NCI-H2107 (cell line): ENCODE measurements at regions not wholly inside any gene's neighbourhood (a gene's known extent, or its start where the extent isn't known, plus 50 kb on each side); places are given as distances from the start of the nearest gene placed in this dataset.

Source experiments
- DNase-seq: peaks from one replicate; lab custom pipeline; 2025; lab: John Stamatoyannopoulos, UW

GRCh38 chr11:15379483-15379882 is 264.8 kb downstream of the INSC start:
- no peak for DNase-seq

DNA sequence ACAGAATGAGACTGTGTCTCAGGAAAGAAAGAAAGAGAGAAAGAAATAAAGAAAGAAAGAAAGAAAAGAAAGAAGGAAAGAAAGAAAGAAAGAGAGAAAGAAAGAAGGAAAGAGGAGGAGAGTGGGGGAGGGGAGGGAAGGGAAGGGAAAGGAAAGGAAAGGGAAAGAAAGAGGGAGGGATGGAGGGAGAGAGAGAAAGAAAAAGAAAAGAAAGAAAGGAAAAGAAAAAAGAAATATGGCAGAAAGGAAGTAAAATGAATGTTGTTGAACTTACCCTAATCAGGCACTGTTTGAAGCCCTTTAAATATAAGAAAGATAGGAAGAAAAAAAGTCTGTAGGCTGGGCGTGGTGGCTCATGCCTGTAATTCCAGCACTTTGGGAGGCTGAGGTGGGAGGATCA is 276.1 kb downstream of the INSC start:
- no peak for DNase-seq

DNA sequence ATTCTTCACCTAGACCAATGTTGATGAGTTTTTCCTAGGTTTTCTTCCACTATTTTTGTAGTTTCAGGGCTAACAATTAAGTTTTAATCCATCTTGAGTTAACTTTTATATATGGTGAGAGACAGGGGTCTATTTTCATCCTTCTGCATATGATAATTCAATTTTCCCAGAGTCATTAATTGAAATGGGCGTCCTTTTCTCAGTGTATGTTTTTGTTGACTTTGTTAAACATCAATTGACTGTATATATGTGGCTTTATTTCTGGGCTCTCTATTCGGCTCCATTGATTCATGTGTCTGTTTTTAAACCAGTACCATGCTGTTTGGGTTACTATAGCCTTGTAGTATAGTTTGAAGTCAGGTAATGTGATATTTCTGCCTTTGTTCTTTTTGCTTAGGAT is 282.1 kb downstream of the INSC start:
- DNase-seq = no peak

GRCh38 chr11:15406851-15407351 is 292.2 kb downstream of the INSC start:
- DNase-seq = no peak

DNA sequence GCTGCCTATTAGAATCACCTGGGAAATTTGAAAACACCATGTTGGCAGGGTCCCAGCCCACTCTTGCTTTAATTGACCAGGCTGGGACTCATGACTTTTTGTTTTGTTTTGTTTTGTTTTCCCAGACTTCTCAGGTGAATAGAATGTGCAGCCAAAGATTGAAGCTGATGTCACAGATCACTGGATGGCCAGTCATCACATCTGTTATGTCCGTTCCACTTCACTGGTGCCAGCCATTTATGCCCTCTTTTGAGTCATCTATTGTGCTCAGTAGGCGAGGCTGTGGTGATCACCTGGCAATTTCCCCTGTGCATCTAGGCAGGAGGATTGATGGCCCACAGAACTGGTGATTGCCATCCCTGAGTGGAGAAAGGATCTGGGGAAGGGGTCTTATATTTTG is 297.3 kb downstream of the INSC start:
- DNase-seq = peak; percentile 48

- DNase-seq = peak; percentile 55
Measured at GRCh38 chr11:15418921-15419320, 304.2 kb downstream of the INSC start.

DNA sequence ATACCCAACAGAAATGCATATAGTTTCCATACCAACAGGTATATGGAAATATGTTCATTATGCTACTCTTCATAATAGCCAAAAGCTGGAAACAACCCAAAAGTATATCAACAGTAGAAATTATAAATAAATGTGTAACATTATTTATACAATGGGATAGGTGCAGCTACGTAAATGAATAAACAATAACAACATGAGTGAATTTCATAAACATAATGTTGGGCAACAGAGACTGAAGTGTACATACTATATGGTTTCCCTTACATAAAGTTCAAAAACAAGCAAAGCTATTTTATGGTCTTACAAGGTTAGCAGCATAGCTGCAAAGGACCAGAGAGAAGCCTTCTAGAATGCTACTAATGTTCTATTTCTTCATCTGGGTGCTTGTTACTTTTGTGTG is 305.0 kb downstream of the INSC start:
- DNase-seq = no peak

- DNase-seq = no peak
Measured at GRCh38 chr11:15430381-15430780, 315.7 kb downstream of the INSC start.

GRCh38 chr11:15434529-15434928 is 319.8 kb downstream of the INSC start:
- DNase-seq = no peak

GRCh38 chr11:15446315-15446714 is 331.6 kb downstream of the INSC start:
- DNase-seq = no peak

- no peak for DNase-seq
Measured at GRCh38 chr11:15446929-15447328, 332.2 kb downstream of the INSC start.

- DNase-seq = no peak
Measured at GRCh38 chr11:15451713-15452112, 337.0 kb downstream of the INSC start.

GRCh38 chr11:15453211-15453765 is 338.6 kb downstream of the INSC start:
- DNase-seq = no peak

- DNase-seq = no peak
Measured at GRCh38 chr11:15468466-15468865, 353.7 kb downstream of the INSC start.

DNA sequence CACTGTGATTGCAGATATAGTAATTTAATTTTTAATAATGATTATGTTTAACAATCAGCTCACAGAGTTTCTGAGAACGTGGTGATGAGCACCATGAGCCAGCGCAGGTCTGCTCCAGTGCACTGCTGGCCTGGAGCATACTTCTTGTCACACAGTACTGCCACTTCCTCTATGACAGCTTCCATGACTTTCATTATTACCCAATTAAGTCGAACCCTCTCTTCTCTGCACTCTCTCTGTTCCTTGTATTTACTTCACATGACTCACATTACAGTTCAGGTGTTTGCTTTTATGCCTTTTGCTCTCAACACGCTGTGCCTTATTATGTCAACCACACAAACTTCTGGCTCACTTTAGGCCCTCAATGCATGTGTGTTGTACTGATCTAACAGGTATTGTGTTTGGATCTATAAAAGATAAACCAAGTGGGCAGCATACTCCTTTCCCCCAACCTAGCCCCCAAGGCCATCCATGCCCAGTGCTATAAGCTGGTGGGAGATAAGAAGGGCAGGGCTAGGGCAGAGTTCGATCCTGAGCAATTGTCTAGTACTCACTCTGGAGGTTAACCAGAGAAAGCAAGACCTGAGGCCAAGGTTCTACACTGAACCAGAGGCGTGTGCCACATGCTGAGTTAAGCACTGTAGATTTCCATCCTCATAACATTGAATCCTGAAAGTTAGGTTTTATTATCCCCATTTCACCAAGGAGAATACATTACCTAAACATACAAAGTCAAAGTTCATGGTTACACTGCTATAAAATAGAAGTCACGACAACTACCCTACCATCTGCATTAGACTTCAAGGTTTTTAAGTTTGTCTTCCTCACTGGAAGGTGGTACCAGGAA is 356.5 kb downstream of the INSC start:
- no peak for DNase-seq

DNA sequence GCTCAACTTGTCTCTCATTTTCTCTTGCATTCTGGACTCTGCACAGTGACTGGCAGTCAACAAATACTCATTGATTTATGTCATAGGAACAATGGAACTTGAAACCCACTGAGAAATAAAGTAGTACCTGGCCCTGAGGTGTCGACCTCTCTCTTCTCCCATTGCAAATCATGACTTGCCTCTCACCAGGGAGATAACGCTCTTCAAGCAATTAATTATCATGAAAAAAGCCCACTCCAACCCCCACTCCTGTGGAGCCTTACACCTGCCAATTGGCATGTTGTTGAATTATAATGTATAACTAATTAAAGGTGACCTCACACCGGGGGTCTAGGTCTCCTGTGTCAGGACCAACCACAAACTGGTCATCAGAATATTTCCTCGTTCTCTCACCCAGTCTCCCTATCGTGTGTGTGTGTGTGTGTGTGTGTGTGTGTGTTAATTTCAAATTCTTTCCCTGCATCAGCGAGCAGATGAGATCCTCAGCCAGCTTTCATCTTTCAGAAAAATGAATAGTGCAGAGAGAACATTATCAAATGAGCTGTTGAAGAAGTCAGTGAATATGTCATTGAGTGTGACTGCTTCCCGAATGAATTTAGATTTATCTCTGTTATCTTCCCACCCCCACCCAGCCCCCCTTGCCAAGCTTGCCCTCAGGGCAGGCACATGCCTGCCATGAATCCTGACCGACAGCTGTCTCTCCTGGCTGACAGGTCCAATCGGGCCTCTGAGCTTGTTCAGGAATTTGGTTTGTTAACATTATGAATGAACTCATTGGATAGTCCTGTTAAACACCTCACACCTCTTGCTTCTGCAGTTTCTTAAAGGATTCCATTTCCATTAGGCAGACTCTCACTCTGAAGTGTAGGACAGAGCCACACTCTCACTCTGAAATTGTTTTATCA is 357.4 kb downstream of the INSC start:
- no peak for DNase-seq

- DNase-seq = no peak
Measured at GRCh38 chr11:15473954-15474837, 359.5 kb downstream of the INSC start.

- no peak for DNase-seq
Measured at GRCh38 chr11:15476371-15476917, 361.7 kb downstream of the INSC start.

DNA sequence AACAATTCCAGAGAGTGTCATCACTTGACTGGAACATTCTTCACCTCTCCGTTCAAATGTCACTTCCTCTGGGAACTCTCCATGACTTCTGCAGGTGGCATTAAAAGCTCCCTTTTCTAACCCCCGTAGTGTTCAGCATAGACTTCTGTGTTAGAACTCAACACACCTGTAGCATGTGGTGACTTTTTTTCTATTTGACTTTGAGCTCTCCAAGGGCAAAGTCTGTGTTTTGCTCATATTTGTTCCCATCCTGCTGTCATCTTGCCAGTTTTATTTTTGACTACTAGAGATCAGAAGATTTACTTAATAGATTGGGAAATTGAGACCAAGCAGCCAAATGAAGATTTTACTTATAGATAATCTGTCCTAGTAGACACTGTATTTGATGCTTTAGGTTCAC is 367.1 kb downstream of the INSC start:
- no peak for DNase-seq

DNA sequence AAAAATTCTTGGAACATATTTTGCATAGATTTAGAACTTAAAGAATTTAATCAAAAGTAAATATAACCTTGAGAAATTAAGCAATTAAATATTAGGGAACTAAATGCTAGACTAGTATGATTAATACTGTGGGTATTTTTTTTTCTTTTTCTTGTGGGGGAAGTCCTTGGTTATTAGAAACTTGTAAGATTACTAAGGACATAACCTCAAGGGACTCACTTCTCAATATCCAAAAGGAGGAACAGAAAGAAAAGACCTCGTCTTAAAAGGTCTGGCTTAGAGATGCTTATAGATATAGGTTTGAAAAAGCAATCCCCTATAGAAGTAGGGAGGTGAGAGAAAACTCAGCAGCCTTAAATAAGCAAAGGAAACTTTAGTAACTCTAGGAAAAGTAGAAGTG is 368.5 kb downstream of the INSC start:
- no peak for DNase-seq

DNA sequence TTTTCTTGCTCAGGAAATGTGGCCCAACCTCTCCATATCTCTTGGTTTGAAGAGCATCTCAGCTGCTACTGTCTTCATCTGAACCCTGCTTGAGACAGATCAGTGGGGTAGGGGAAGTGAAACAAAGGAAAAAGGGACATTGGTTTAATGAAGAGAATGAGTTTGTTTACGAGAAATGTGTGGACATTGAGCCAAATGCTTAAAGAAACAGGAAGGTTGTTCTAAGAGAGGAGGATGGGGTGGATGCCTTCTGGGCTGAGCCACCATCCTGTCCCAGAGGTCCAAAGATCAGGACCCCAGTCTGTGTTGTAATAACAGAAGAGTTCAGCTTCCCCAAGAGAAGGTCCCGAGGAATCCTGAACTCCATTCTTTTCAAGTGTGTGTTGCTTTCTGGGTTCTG is 369.7 kb downstream of the INSC start:
- no peak for DNase-seq
